ENCODE measurements at regions not wholly inside any gene's neighbourhood (a gene's known extent, or its start where the extent isn't known, plus 50 kb on each side); places are given as distances from the start of the nearest gene placed in this dataset.

- ATAC-seq (no peak), DNase-seq (no peak)
- intact Hi-C loops (cut with DNase I): no loop called here
Measured at GRCh38 chr7:136359333-136359903, 382.3 kb upstream of the MTPN start.

GRCh38 chr7:136353287-136353686 lies 376.1 kb upstream of the MTPN start:
- ATAC-seq: no peak
- DNase-seq: no peak
- intact Hi-C loops (cut with DNase I): no loop called here

- intact Hi-C loops (cut with DNase I): no loop called here
Measured at GRCh38 chr7:136348542-136349192, 371.5 kb upstream of the MTPN start.

GRCh38 chr7:136348142-136348541 lies 371.0 kb upstream of the MTPN start:
- intact Hi-C loops (cut with DNase I): no loop called here
- no peak for DNase-seq
- no peak for ATAC-seq

More at GRCh38 chr7:136348542-136349192, 371.5 kb upstream of the MTPN start:
- ATAC-seq: no peak
- no peak for DNase-seq

GRCh38 chr7:136347488-136347887 lies 370.3 kb upstream of the MTPN start:
- no peak for DNase-seq
- no peak for ATAC-seq
- intact Hi-C loops (cut with DNase I): no loop called here

GRCh38 chr7:136342251-136342650 lies 365.1 kb upstream of the MTPN start:
- intact Hi-C loops (cut with DNase I): no loop called here
- ATAC-seq: no peak
- DNase-seq: no peak

- DNase-seq (no peak), ATAC-seq (no peak)
- intact Hi-C loops (cut with DNase I): no loop called here
Measured at GRCh38 chr7:136339464-136339863, 362.3 kb upstream of the MTPN start.

- ATAC-seq (no peak), DNase-seq (no peak)
- intact Hi-C loops (cut with DNase I): no loop called here
Measured at GRCh38 chr7:136336932-136337331, 359.8 kb upstream of the MTPN start.

- no peak for ATAC-seq
- DNase-seq: no peak
- intact Hi-C loops (cut with DNase I): no loop called here
Measured at GRCh38 chr7:136333636-136334035, 356.5 kb upstream of the MTPN start.

- DNase-seq (no peak), ATAC-seq (no peak)
- intact Hi-C loops (cut with DNase I): no loop called here
Measured at GRCh38 chr7:136326045-136326609, 349.0 kb upstream of the MTPN start.

- DNase-seq: no peak
- ATAC-seq: no peak
- intact Hi-C loops (cut with DNase I): no loop called here
Measured at GRCh38 chr7:136325578-136325977, 348.4 kb upstream of the MTPN start.

GRCh38 chr7:136325027-136325426 lies 347.9 kb upstream of the MTPN start:
- DNase-seq: no peak
- ATAC-seq: no peak
- intact Hi-C loops (cut with DNase I): no loop called here

GRCh38 chr7:136324073-136324704 lies 347.0 kb upstream of the MTPN start:
- intact Hi-C loops (cut with DNase I): no loop called here
- ATAC-seq (no peak), DNase-seq (no peak)

GRCh38 chr7:136312592-136312991 lies 335.4 kb upstream of the MTPN start:
- no peak for DNase-seq
- no peak for ATAC-seq
- intact Hi-C loops (cut with DNase I): no loop called here

- intact Hi-C loops (cut with DNase I): no loop called here
- DNase-seq (no peak), ATAC-seq (no peak)
Measured at GRCh38 chr7:136309407-136309806, 332.2 kb upstream of the MTPN start.

GRCh38 chr7:136308230-136308629 lies 331.1 kb upstream of the MTPN start:
- ATAC-seq (no peak), DNase-seq (no peak)
- intact Hi-C loops (cut with DNase I): no loop called here

- DNase-seq (no peak), ATAC-seq (peak in 1 of 2 donors; percentile 47)
- intact Hi-C loops (cut with DNase I): no loop called here
Measured at GRCh38 chr7:136303162-136303561, 326.0 kb upstream of the MTPN start.

- DNase-seq (no peak), ATAC-seq (no peak)
- intact Hi-C loops (cut with DNase I): no loop called here
Measured at GRCh38 chr7:136302049-136302448, 324.9 kb upstream of the MTPN start.

GRCh38 chr7:136294977-136295376 lies 317.8 kb upstream of the MTPN start:
- no peak for ATAC-seq
- intact Hi-C loops (cut with DNase I): no loop called here
- DNase-seq: no peak

GRCh38 chr7:136293841-136294391 lies 316.8 kb upstream of the MTPN start:
- intact Hi-C loops (cut with DNase I): no loop called here
- ATAC-seq: no peak
- no peak for DNase-seq
